Endodermal cell (in vitro differentiated cells): ENCODE measurements at regions not wholly inside any gene's neighbourhood (a gene's known extent, or its start where the extent isn't known, plus 50 kb on each side); places are given as distances from the start of the nearest gene placed in this dataset.

Experiments used
- DNase-seq: peaks from one replicate; pipeline ENCODE4 v3.0.0-alpha.2; 2017
- H3K27ac ChIP-seq: 2 replicates; pipeline ENCODE4 v1.5.1; 2013; ENCODE audit warnings: mild to moderate bottlenecking, low read depth, low read length, moderate library complexity
- H3K27me3 ChIP-seq: 2 replicates; pipeline ENCODE4 v1.6.1; 2013; ENCODE audit warnings: mild to moderate bottlenecking, low read length, moderate library complexity; ENCODE audit not compliant: insufficient read depth, control insufficient read depth, poor library complexity, severe bottlenecking
- H3K36me3 ChIP-seq: 2 replicates; pipeline ENCODE4 v1.7.0; 2013; ENCODE audit warnings: mild to moderate bottlenecking, low read length, moderate library complexity; ENCODE audit not compliant: control insufficient read depth, insufficient read depth
- H3K4me1 ChIP-seq: one replicate; pipeline ENCODE4 v1.7.0; 2013; ENCODE audit warnings: low read length; ENCODE audit not compliant: control insufficient read depth, insufficient read depth
- H3K4me3 ChIP-seq: 2 replicates; pipeline ENCODE4 v1.5.1; 2013; ENCODE audit warnings: mild to moderate bottlenecking, low read length, moderate library complexity
- H3K9ac ChIP-seq: 2 replicates; pipeline ENCODE4 v1.6.1; 2013; ENCODE audit warnings: mild to moderate bottlenecking, low read length, moderate library complexity; ENCODE audit not compliant: poor library complexity, severe bottlenecking; ENCODE audit errors: extremely low read depth
- H3K9me3 ChIP-seq: 2 replicates; pipeline ENCODE4 v1.6.1; 2013; ENCODE audit warnings: mild to moderate bottlenecking, low read length, moderate library complexity; ENCODE audit not compliant: control insufficient read depth
- H3K27ac Mint-ChIP-seq: 2 replicates; pipeline ENCODE4 v1.8.0; 2020; ENCODE audit warnings: mixed read lengths
- H3K27me3 Mint-ChIP-seq: 2 replicates; pipeline ENCODE4 v1.8.0; 2021; ENCODE audit warnings: mild to moderate bottlenecking, mixed read lengths; ENCODE audit not compliant: insufficient read depth
- H3K36me3 Mint-ChIP-seq: 2 replicates; pipeline ENCODE4 v1.8.0; 2020; ENCODE audit warnings: low read depth, mixed read lengths
- H3K4me1 Mint-ChIP-seq: 2 replicates; pipeline ENCODE4 v1.8.0; 2020; ENCODE audit warnings: mixed read lengths
- H3K4me3 Mint-ChIP-seq: 2 replicates; pipeline ENCODE4 v1.8.0; 2020; ENCODE audit warnings: mild to moderate bottlenecking, moderate library complexity, mixed read lengths
- H3K9me3 Mint-ChIP-seq: 2 replicates; pipeline ENCODE4 v1.8.0; 2020; ENCODE audit warnings: mild to moderate bottlenecking, mixed read lengths
- WGBS, 2 experiments: methylation state at CpG; one replicate each; pipeline versions ENCODE4 v1.1.5 to v1.1.7; 2013; ENCODE audit warnings: missing lambda C conversion rate in 2 of 2, mixed read lengths in 1 of 2; ENCODE audit not compliant: insufficient coverage in 1 of 2, insufficient read length in 1 of 2; 5-methylcytosine and 5-hydroxymethylcytosine counted together
- TF ChIP-seq, protein P1 (sequence below): fragments of 200-600 bp; sonication (generic); conservative IDR thresholded peaks from 2 replicates; pipeline ENCODE4 v1.5.0; 2021; ENCODE audit warnings: antibody characterized with exemption, mild to moderate bottlenecking

DNA sequence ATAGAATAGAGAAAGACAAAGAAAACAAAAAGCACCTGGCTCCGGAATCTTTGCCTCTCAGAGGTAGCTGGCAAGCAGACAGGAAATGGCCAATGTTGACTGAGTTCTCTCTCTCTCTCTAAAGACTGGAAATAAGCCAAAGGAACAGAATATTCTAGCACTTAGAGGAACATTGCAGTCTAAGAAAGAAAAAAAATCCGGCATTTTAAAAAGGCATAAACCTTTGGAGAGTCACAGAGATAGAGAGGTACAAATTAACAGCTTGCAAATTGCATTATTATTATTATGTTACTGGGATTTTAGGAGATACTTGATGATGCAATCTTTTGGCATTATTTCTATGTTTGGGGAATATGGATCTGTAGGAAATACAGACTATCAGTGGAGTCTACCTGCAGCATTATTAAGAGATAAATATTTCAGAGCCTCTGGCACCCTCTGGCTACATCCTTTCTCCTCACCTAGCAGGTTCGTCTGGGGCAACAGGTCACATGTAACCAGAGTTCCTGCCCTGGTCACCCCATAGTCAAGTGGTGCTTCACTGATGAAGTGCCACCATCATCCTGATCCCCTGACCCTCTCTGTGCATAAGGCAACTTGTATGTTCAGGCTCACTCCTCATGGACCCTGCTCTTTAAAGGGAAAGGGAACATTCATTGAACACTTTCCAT lies 318.9 kb upstream of the ACVR2A start:
- no peaks in the 10 kb centered on the region for H3K9me3 ChIP-seq
- H3K9me3 Mint-ChIP-seq, result peaks cover 6% of the 10 kb centered on the region
- H3K9ac ChIP-seq, result no peak overlapping the region
- H3K27ac Mint-ChIP-seq, result no peak overlapping the region
- H3K4me3 ChIP-seq, result no peak overlapping the region
- no peaks in the 10 kb centered on the region for H3K4me1 ChIP-seq
- no peaks in the 10 kb centered on the region for H3K27me3 ChIP-seq
- H3K4me3 Mint-ChIP-seq, result no peak overlapping the region
- H3K27ac ChIP-seq, result no peak overlapping the region
- 91 to 93% methylated on average over 3 of the region's 3 CpGs for WGBS, 2 experiments
- H3K27me3 Mint-ChIP-seq, result peaks cover 3% of the 10 kb centered on the region
- no peaks in the 10 kb centered on the region for H3K36me3 Mint-ChIP-seq
- peaks cover 3% of the 10 kb centered on the region for H3K4me1 Mint-ChIP-seq
- DNase-seq, result no peak
- H3K36me3 ChIP-seq, result no peaks in the 10 kb centered on the region
- TF ChIP-seq, protein P1, sequence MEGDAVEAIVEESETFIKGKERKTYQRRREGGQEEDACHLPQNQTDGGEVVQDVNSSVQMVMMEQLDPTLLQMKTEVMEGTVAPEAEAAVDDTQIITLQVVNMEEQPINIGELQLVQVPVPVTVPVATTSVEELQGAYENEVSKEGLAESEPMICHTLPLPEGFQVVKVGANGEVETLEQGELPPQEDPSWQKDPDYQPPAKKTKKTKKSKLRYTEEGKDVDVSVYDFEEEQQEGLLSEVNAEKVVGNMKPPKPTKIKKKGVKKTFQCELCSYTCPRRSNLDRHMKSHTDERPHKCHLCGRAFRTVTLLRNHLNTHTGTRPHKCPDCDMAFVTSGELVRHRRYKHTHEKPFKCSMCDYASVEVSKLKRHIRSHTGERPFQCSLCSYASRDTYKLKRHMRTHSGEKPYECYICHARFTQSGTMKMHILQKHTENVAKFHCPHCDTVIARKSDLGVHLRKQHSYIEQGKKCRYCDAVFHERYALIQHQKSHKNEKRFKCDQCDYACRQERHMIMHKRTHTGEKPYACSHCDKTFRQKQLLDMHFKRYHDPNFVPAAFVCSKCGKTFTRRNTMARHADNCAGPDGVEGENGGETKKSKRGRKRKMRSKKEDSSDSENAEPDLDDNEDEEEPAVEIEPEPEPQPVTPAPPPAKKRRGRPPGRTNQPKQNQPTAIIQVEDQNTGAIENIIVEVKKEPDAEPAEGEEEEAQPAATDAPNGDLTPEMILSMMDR, result no peak

DNA sequence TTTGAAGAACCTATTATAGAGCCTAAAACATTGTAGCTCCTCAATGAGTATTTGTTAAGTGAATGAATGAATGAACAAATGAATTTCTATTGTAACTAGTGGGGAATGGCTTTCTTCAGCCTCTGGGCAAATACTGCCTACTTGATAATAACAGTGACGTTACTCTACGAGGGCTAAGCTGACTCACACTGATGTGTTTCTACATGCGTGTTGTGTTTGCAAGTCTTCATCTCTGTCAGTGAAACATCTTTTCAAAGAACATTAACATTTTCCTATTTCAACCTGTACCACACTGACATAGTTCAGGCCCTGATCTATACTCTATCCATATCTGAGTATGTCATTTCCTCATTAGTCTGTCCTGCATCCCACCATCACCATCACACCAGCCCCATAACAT lies 319.9 kb upstream of the ACVR2A start:
- no peak overlapping the region for H3K9ac ChIP-seq
- Mint-ChIP-seq H3K27ac (no peak overlapping the region), H3K4me1 (peaks cover 3% of the 10 kb centered on the region), H3K4me3 (no peak overlapping the region), H3K9me3 (peaks cover 6% of the 10 kb centered on the region), H3K36me3 (no peaks in the 10 kb centered on the region), H3K27me3 (peaks cover 5% of the 10 kb centered on the region)
- H3K27ac ChIP-seq, result no peak overlapping the region
- WGBS, 2 experiments, result 88 to 96% methylated on average over 3 of the region's 3 CpGs
- H3K36me3 ChIP-seq, result no peaks in the 10 kb centered on the region
- TF ChIP-seq, protein P1, result no peak
- no peaks in the 10 kb centered on the region for H3K9me3 ChIP-seq
- no peak for DNase-seq
- no peaks in the 10 kb centered on the region for H3K27me3 ChIP-seq
- no peaks in the 10 kb centered on the region for H3K4me1 ChIP-seq
- no peak overlapping the region for H3K4me3 ChIP-seq

DNA sequence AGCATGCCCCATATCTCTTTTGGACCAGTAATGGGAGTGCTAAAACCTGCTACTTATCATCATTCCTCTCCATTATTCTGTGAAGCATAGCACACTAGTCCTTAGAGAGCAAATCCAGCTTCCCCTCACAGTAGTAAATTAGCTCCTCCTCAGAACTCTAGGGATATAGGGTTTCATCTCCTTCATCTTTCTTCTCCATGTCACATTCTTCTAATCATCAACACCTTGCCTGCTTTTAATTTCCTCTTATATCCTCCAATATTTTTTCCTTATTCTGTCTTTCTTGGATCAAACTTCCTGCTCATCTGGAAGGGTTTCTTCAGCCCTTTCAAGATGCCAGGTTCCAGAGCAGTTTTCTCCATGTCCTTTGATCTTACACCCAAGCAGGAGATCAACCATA lies 321.4 kb upstream of the ACVR2A start:
- Histone ChIP-seq H3K36me3 (no peaks in the 10 kb centered on the region), H3K27me3 (no peaks in the 10 kb centered on the region), H3K9ac (no peak overlapping the region), H3K4me1 (no peaks in the 10 kb centered on the region), H3K27ac (no peak overlapping the region), H3K4me3 (no peak overlapping the region), H3K9me3 (peaks cover 9% of the 10 kb centered on the region)
- Mint-ChIP-seq H3K4me3 (no peak overlapping the region), H3K27ac (no peak overlapping the region), H3K27me3 (peaks cover 8% of the 10 kb centered on the region), H3K9me3 (peaks cover 6% of the 10 kb centered on the region), H3K36me3 (no peaks in the 10 kb centered on the region), H3K4me1 (peaks cover 3% of the 10 kb centered on the region)
- TF ChIP-seq, protein P1, result no peak
- no peak for DNase-seq
